ENCODE measurements at regions not wholly inside any gene's neighbourhood (a gene's known extent, or its start where the extent isn't known, plus 50 kb on each side); places are given as distances from the start of the nearest gene placed in this dataset.

GRCh38 chr20:43363506-43363905 is 94.2 kb upstream of the SRSF6 start:
- Histone ChIP-seq H3K27ac (ENCODE audit: extremely low read length, insufficient read depth, low read length) (no peak overlapping the region), H3K4me2 (ENCODE audit: low read depth, low read length) (no peak overlapping the region), H3K4me3 (replicated peaks in 1 of 3; ENCODE audit: insufficient read depth in 1 of 3, low read depth in 2 of 3, low read length in 3 of 3) (no peak overlapping the region), H3K79me2 (ENCODE audit: insufficient read depth, low read length) (no peaks in the 10 kb centered on the region), H3K9ac (ENCODE audit: insufficient read depth, low read depth, low read length) (no peak overlapping the region), H4K20me1 (ENCODE audit: insufficient read depth, low read length) (no peaks in the 10 kb centered on the region), H3K27me3 (ENCODE audit: control insufficient read depth in 1 of 2, insufficient read depth in 2 of 2, low read length in 2 of 2) (peaks cover 18 to 60% of the 10 kb centered on the region in 2 experiments; a peak in 4 of 5 replicates), H3K36me3 (replicated peaks in 1 of 2; ENCODE audit: control insufficient read depth in 1 of 2, insufficient read depth in 2 of 2, low read length in 2 of 2) (no peaks in the 10 kb centered on the region), H2AFZ (ENCODE audit: low read length) (no peak overlapping the region), H3K4me1 (ENCODE audit: insufficient read depth, low read length) (no peaks in the 10 kb centered on the region), H3K9me3 (ENCODE audit: low read length) (no peaks in the 10 kb centered on the region)
- no TSS peak for BruUV-seq (replicated peaks)
- FAIRE-seq: no peak
- CTCF ChIA-PET (ENCODE audit: low intra/inter-chr PET ratio, low total read pairs): no interaction called here
- ATAC-seq: no peak
- intact Hi-C loops (cut with micrococcal nuclease; ENCODE audit: unreplicated experiment): no loop called here
- DNase-seq (ENCODE audit: low spot score): no peak
- POLR2A ChIA-PET: no interaction called here
- 31% methylated on average over 13 of the region's 13 CpGs for WGBS (ENCODE audit: low lambda C conversion rate)
- in situ Hi-C loops (cut with HindIII; ENCODE audit: extremely low pct_ligation_motif_present, low pct_unique_long_range_greater_than_20kb): no loop called here
- TF ChIP-seq ZNF407 (CRISPR knock-in tag; IDR thresholded peaks at IDR 0.05; ENCODE audit: not compliant biosample characterization) (no peak), SNAPC2 (CRISPR knock-in tag; IDR thresholded peaks at IDR 0.05) (no peak), PAXIP1 (CRISPR knock-in tag; conservative IDR thresholded peaks at IDR 0.05) (no peak), MXD4 (CRISPR knock-in tag; IDR thresholded peaks at IDR 0.05) (no peak), ZNF121 (CRISPR knock-in tag; IDR thresholded peaks at IDR 0.05) (no peak), ZNF577 (CRISPR knock-in tag; IDR thresholded peaks at IDR 0.05; ENCODE audit: borderline replicate concordance, low read depth) (no peak), ASH2L (IDR thresholded peaks at IDR 0.05; ENCODE audit: insufficient read length, low read depth, low read length) (no peak), MAFG (CRISPR knock-in tag; IDR thresholded peaks at IDR 0.05) (no peak), TSC22D2 (CRISPR knock-in tag; IDR thresholded peaks at IDR 0.05; ENCODE audit: borderline replicate concordance) (no peak), DPF2 (CRISPR knock-in tag; IDR thresholded peaks at IDR 0.05; ENCODE audit: borderline replicate concordance, low read depth) (no peak), NR3C1 (CRISPR knock-in tag; IDR thresholded peaks at IDR 0.05) (no peak)

All from HepG2 (cell line).